ENCODE measurements at regions not wholly inside any gene's neighbourhood (a gene's known extent, or its start where the extent isn't known, plus 50 kb on each side); places are given as distances from the start of the nearest gene placed in this dataset.
"Not testable (repeated sequence)": the region's sequence is repeated elsewhere in the genome, so short reads cannot be mapped to it uniquely, and the experiment has no call there.

- no peak for DNase-seq (ENCODE audit: extremely low spot score in 2 of 2)
- no peak for TF ChIP-seq POLR2AphosphoS5 (IDR thresholded peaks at IDR 0.05; ENCODE audit: insufficient read depth in 1 of 2, low read depth in 1 of 2)
- TF ChIP-seq CTCF (IDR thresholded peaks at IDR 0.05): no peak
- no peak for TF ChIP-seq POLR2A (IDR thresholded peaks at IDR 0.05)
- H3K27me3 ChIP-seq: no peaks in the 10 kb centered on the region
- H3K4me1 ChIP-seq: peaks cover 7% of the 10 kb centered on the region
- H3K9me3 ChIP-seq: no peaks in the 10 kb centered on the region
- peak overlapping the region; percentile 34 for H3K27ac ChIP-seq
- H3K36me3 ChIP-seq: no peaks in the 10 kb centered on the region
- no peak overlapping the region for H3K4me3 ChIP-seq
- intact Hi-C loops (cut with DNase I): loop anchor here (5.0 kb wide), 1 partner anchor 96 kb away; no protein-coding TSS in a partner anchor
Measured at GRCh38 chr2:12918138-12918834, 201.6 kb downstream of the TRIB2 start.

GRCh38 chr2:12918835-12919445 lies 202.2 kb downstream of the TRIB2 start:
- DNase-seq (ENCODE audit: extremely low spot score in 2 of 2): peak in 1 of 2 donors; percentile 96
- TF ChIP-seq POLR2A (IDR thresholded peaks at IDR 0.05): no peak
- TF ChIP-seq POLR2AphosphoS5 (IDR thresholded peaks at IDR 0.05; ENCODE audit: insufficient read depth in 1 of 2, low read depth in 1 of 2): peak; percentile 55 to 63
- Histone ChIP-seq H3K27ac (peak overlapping the region; percentile 34), H3K27me3 (no peaks in the 10 kb centered on the region), H3K4me3 (no peak overlapping the region), H3K36me3 (no peaks in the 10 kb centered on the region), H3K4me1 (peaks cover 7% of the 10 kb centered on the region), H3K9me3 (no peaks in the 10 kb centered on the region)
- intact Hi-C loops (cut with DNase I): loop anchor here (5.0 kb wide), 1 partner anchor 97 kb away; no protein-coding TSS in a partner anchor

GRCh38 chr2:12921321-12921720 lies 204.6 kb downstream of the TRIB2 start:
- DNase-seq (ENCODE audit: extremely low spot score in 2 of 2): no peak
- H3K27ac ChIP-seq: no peak overlapping the region
- H3K36me3 ChIP-seq: no peaks in the 10 kb centered on the region
- no peaks in the 10 kb centered on the region for H3K27me3 ChIP-seq
- peaks cover 7% of the 10 kb centered on the region for H3K4me1 ChIP-seq
- H3K9me3 ChIP-seq: no peaks in the 10 kb centered on the region
- TF ChIP-seq POLR2AphosphoS5 (IDR thresholded peaks at IDR 0.05; ENCODE audit: insufficient read depth in 1 of 2, low read depth in 1 of 2): no peak
- no peak for TF ChIP-seq POLR2A (IDR thresholded peaks at IDR 0.05)
- no peak for TF ChIP-seq CTCF (IDR thresholded peaks at IDR 0.05)
- intact Hi-C loops (cut with DNase I): no loop called here
- no peak overlapping the region for H3K4me3 ChIP-seq

- no peaks in the 10 kb centered on the region for H3K36me3 ChIP-seq
- no peak for DNase-seq (ENCODE audit: extremely low spot score in 2 of 2)
- intact Hi-C loops (cut with DNase I): no loop called here
Measured at GRCh38 chr2:12923907-12924610, 207.3 kb downstream of the TRIB2 start.

GRCh38 chr2:12926641-12927040 lies 209.9 kb downstream of the TRIB2 start:
- DNase-seq (ENCODE audit: extremely low spot score in 2 of 2); H3K9me3 ChIP-seq; H3K27me3 ChIP-seq; H3K36me3 ChIP-seq; intact Hi-C loops (cut with DNase I); H3K4me3 ChIP-seq; H3K27ac ChIP-seq: not testable (repeated sequence)
- peaks cover 25% of the 10 kb centered on the region for H3K4me1 ChIP-seq

More at GRCh38 chr2:12923907-12924610, 207.3 kb downstream of the TRIB2 start:
- no peaks in the 10 kb centered on the region for H3K9me3 ChIP-seq
- TF ChIP-seq POLR2AphosphoS5 (IDR thresholded peaks at IDR 0.05; ENCODE audit: insufficient read depth in 1 of 2, low read depth in 1 of 2) (no peak), POLR2A (IDR thresholded peaks at IDR 0.05) (no peak), CTCF (IDR thresholded peaks at IDR 0.05) (no peak)
- no peak overlapping the region for H3K27ac ChIP-seq
- no peaks in the 10 kb centered on the region for H3K27me3 ChIP-seq
- H3K4me1 ChIP-seq: peaks cover 8% of the 10 kb centered on the region
- H3K4me3 ChIP-seq: no peak overlapping the region

Measured in vagina (tissue), 2 donors.